Trophoblast cell (in vitro differentiated cells and primary cell): ENCODE measurements at regions not wholly inside any gene's neighbourhood (a gene's known extent, or its start where the extent isn't known, plus 50 kb on each side); places are given as distances from the start of the nearest gene placed in this dataset.

Experiments used
- DNase-seq, 2 donors: peaks; one replicate each; pipeline ENCODE4 v3.0.0-alpha.2; 2016
- H2AFZ ChIP-seq: 2 replicates; pipeline ENCODE4 v1.6.1; 2013; ENCODE audit warnings: low read length, moderate library complexity, mild to moderate bottlenecking; ENCODE audit not compliant: insufficient read depth, poor library complexity
- H2AK5ac ChIP-seq: 2 replicates; pipeline ENCODE4 v1.6.1; 2013; ENCODE audit warnings: mild to moderate bottlenecking, low read length
- H2BK120ac ChIP-seq: 2 replicates; pipeline ENCODE4 v1.6.1; 2013; ENCODE audit warnings: low read length, mild to moderate bottlenecking, moderate library complexity; ENCODE audit not compliant: insufficient read depth, poor library complexity
- H2BK12ac ChIP-seq: 2 replicates; pipeline ENCODE4 v1.6.1; 2013; ENCODE audit warnings: mild to moderate bottlenecking, low read length, moderate library complexity
- H2BK5ac ChIP-seq: 2 replicates; pipeline ENCODE4 v1.6.1; 2013; ENCODE audit warnings: low read length, low read depth, moderate library complexity, mild to moderate bottlenecking; ENCODE audit not compliant: poor library complexity
- H3K14ac ChIP-seq: 2 replicates; pipeline ENCODE4 v1.6.1; 2013; ENCODE audit warnings: mild to moderate bottlenecking, low read length
- H3K18ac ChIP-seq: 2 replicates; pipeline ENCODE4 v1.6.1; 2013; ENCODE audit warnings: mild to moderate bottlenecking, low read length
- H3K23ac ChIP-seq: 2 replicates; pipeline ENCODE4 v1.6.1; 2013; ENCODE audit warnings: low read length
- H3K27ac ChIP-seq: 2 replicates; pipeline ENCODE4 v1.5.1; 2013; ENCODE audit warnings: low read depth, mild to moderate bottlenecking, inconsistent platforms, low read length, moderate library complexity
- H3K27me3 ChIP-seq: 2 replicates; pipeline ENCODE4 v1.6.1; 2013; ENCODE audit warnings: inconsistent platforms, mild to moderate bottlenecking, low read length, moderate library complexity; ENCODE audit not compliant: insufficient read depth
- H3K36me3 ChIP-seq, 2 experiments: 1 replicate in 1 of 2; 2 replicates in 1 of 2; pipeline ENCODE4 v1.6.1; 2013; ENCODE audit warnings: low read length in 2 of 2, mild to moderate bottlenecking in 2 of 2, moderate library complexity in 1 of 2; ENCODE audit not compliant: insufficient read depth in 2 of 2, control insufficient read depth in 1 of 2
- H3K4ac ChIP-seq: 2 replicates; pipeline ENCODE4 v1.6.1; 2013; ENCODE audit warnings: low read depth, mild to moderate bottlenecking, low read length, moderate library complexity
- H3K4me1 ChIP-seq, 2 experiments: 1 replicate in 1 of 2; 2 replicates in 1 of 2; pipeline ENCODE4 v1.6.1; 2013; ENCODE audit warnings: low read length in 2 of 2, mild to moderate bottlenecking in 2 of 2, moderate library complexity in 1 of 2; ENCODE audit not compliant: insufficient read depth in 2 of 2, control insufficient read depth in 1 of 2
- H3K4me2 ChIP-seq: 2 replicates; pipeline ENCODE4 v1.6.1; 2013; ENCODE audit warnings: inconsistent platforms, mild to moderate bottlenecking, low read length, moderate library complexity
- H3K4me3 ChIP-seq: 2 replicates; pipeline ENCODE4 v1.5.1; 2013; ENCODE audit warnings: mild to moderate bottlenecking, low read depth, low read length, inconsistent platforms
- H3K79me1 ChIP-seq: one replicate; pipeline ENCODE4 v1.6.1; 2013; ENCODE audit warnings: low read length
- H3K79me2 ChIP-seq: 2 replicates; pipeline ENCODE4 v1.6.1; 2013; ENCODE audit warnings: low read length, mild to moderate bottlenecking; ENCODE audit not compliant: control insufficient read depth, insufficient read depth, poor library complexity
- H3K9ac ChIP-seq: 2 replicates; pipeline ENCODE4 v1.6.1; 2013; ENCODE audit warnings: mild to moderate bottlenecking, low read length
- H3K9me3 ChIP-seq: 2 replicates; pipeline ENCODE4 v1.6.1; 2013; ENCODE audit warnings: low read depth, mild to moderate bottlenecking, control low read depth, inconsistent platforms, low read length; ENCODE audit not compliant: insufficient read depth
- H4K12ac ChIP-seq: 2 replicates; pipeline ENCODE4 v1.6.1; 2013; ENCODE audit warnings: low read depth, mild to moderate bottlenecking, low read length, moderate library complexity
- H4K8ac ChIP-seq: 2 replicates; pipeline ENCODE4 v1.6.1; 2013; ENCODE audit warnings: low read depth, mild to moderate bottlenecking, low read length, moderate library complexity
- H4K91ac ChIP-seq: one replicate; pipeline ENCODE4 v1.6.1; 2013; ENCODE audit warnings: low read depth, mild to moderate bottlenecking, low read length, moderate library complexity
- WGBS: extraction: QIAGEN DNeasy Blood & Tissue Kit; methylation state at CpG from one replicate; pipeline ENCODE4 v1.1.7; 2013; ENCODE audit warnings: missing lambda C conversion rate; ENCODE audit not compliant: insufficient read length, insufficient coverage; ENCODE audit errors: extremely low coverage; 5-methylcytosine and 5-hydroxymethylcytosine counted together

DNA sequence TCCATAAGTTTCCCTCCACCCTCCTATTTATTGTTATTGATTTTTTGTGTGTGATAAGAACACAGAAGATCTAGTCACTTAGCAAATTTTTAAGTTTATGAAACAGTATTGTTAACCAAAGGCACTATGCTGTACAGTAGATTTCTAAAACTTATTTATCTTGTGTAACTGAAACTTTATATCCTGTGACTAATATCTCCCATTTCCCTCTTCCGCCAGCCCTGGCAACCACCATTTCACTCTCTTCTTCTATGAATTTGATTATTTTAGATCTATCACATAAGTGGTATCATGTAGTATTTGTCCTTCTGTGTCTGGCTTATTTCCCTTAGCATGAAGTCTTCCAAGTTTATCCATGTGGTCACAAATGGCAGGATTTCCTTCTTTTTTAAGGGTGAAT lies 144.3 kb upstream of the INHBA start:
- Histone ChIP-seq H3K79me1 (no peaks in the 10 kb centered on the region), H3K18ac (no peak overlapping the region), H2BK120ac (no peak overlapping the region), H4K91ac (no peak overlapping the region), H3K36me3 (no peaks in the 10 kb centered on the region), H3K14ac (no peak overlapping the region), H3K4me2 (no peak overlapping the region), H3K4ac (no peak overlapping the region), H4K12ac (no peak overlapping the region), H3K27ac (no peak overlapping the region), H3K9me3 (no peaks in the 10 kb centered on the region), H3K27me3 (no peaks in the 10 kb centered on the region), H3K4me3 (no peak overlapping the region), H2AFZ (no peak overlapping the region), H2AK5ac (no peak overlapping the region), H2BK5ac (no peak overlapping the region), H2BK12ac (no peak overlapping the region), H3K9ac (no peak overlapping the region), H3K4me1 (no peaks in the 10 kb centered on the region), H3K23ac (no peak overlapping the region), H3K79me2 (no peaks in the 10 kb centered on the region), H4K8ac (no peak overlapping the region)
- WGBS, result no CpG with 5 or more reads among the region's 1 CpG
- DNase-seq, result no peak

DNA sequence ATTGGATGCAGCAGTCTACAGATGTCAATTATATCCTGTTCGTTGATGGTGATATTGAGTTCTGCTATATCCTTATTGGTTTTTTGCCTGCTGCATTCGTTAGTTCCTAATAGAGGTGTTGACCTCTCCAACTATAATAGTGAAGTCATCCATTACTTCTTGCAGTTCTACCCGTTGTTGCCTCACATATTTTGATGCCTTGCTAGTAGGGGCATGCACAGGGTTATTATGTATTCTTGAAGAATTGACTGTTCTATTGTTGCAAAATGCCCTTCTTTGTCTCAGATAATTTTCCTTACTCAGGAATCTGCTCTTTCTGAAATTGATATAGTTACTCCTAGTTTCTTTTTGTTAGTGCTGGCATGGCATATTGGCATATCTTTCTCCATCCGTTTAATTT lies 140.1 kb upstream of the INHBA start:
- H3K9me3 ChIP-seq, result no peaks in the 10 kb centered on the region
- no peak overlapping the region for H3K9ac ChIP-seq
- no peak overlapping the region for H3K4ac ChIP-seq
- H2BK120ac ChIP-seq, result no peak overlapping the region
- no peak overlapping the region for H3K27ac ChIP-seq
- no peaks in the 10 kb centered on the region for H3K79me1 ChIP-seq
- H2AFZ ChIP-seq, result no peak overlapping the region
- WGBS, result no CpG with 5 or more reads among the region's 4 CpGs
- H3K18ac ChIP-seq, result no peak overlapping the region
- no peaks in the 10 kb centered on the region for H3K27me3 ChIP-seq
- H3K4me2 ChIP-seq, result no peak overlapping the region
- DNase-seq, result no peak
- H3K36me3 ChIP-seq, result no peaks in the 10 kb centered on the region
- no peak overlapping the region for H2AK5ac ChIP-seq
- no peaks in the 10 kb centered on the region for H3K79me2 ChIP-seq
- H3K23ac ChIP-seq, result no peak overlapping the region
- no peak overlapping the region for H4K12ac ChIP-seq
- H4K8ac ChIP-seq, result no peak overlapping the region
- no peak overlapping the region for H3K14ac ChIP-seq
- no peak overlapping the region for H2BK5ac ChIP-seq
- H3K4me1 ChIP-seq, result no peaks in the 10 kb centered on the region
- H3K4me3 ChIP-seq, result no peak overlapping the region
- no peak overlapping the region for H4K91ac ChIP-seq
- H2BK12ac ChIP-seq, result no peak overlapping the region

DNA sequence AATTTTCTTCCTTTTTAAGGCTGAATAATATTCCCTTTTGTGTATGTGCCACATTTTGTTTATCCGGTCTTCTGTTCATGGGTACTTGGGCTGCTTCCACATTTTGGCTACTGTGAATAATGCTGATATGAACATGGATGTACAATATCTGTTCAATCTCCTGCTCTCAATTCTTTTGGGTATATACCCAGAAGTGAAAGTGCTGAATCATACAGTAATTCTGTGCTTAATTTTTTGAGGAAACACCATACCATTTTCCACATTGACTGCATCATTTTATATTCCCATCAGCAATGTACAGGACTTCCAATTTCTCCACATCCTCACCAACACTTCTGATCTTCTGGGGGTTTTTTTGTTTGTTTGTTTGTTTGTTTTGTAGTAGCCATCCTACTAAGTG lies 135.0 kb upstream of the INHBA start:
- Histone ChIP-seq H3K4ac (no peak overlapping the region), H3K27ac (no peak overlapping the region), H2AK5ac (no peak overlapping the region), H3K4me3 (no peak overlapping the region), H3K9me3 (no peaks in the 10 kb centered on the region), H3K14ac (no peak overlapping the region), H3K36me3 (no peaks in the 10 kb centered on the region), H3K4me1 (no peaks in the 10 kb centered on the region), H4K91ac (no peak overlapping the region), H3K9ac (no peak overlapping the region), H2BK5ac (no peak overlapping the region), H3K4me2 (no peak overlapping the region), H3K23ac (no peak overlapping the region), H2AFZ (no peak overlapping the region), H3K79me2 (no peaks in the 10 kb centered on the region), H4K12ac (no peak overlapping the region), H3K79me1 (no peaks in the 10 kb centered on the region), H3K18ac (no peak overlapping the region), H4K8ac (no peak overlapping the region), H2BK120ac (no peak overlapping the region), H3K27me3 (no peaks in the 10 kb centered on the region), H2BK12ac (no peak overlapping the region)
- DNase-seq, result no peak
- WGBS, result no CpG with 5 or more reads among the region's 1 CpG

DNA sequence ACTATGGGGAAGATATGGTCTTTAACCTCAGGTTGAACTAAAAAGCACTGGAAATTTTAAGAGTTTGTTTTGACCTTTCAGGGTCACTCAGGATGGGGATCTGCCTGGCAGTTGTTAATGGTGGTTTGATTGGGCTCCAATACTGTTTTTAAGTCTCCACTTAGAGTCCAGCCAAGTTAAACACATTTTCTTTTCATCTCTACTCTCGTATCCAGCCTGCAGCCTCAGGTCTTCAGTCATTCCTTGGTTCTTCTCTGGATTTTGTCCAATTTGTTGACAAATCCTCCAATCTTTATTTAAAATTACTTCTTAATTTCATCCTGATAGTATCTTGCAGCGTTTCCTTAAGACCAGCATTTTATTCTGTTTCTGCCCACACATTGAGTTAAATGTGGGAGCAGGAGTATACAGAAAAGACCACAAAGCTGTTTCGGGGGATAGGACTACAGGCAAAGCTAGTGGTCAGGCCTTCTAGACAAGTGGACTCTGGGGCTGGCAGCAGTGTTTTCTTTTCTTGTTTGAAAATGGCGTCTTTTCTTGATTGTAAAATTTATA lies 133.2 kb upstream of the INHBA start:
- H3K9ac ChIP-seq, result no peak overlapping the region
- no peaks in the 10 kb centered on the region for H3K79me2 ChIP-seq
- H3K4me1 ChIP-seq, result peaks cover 0 to 2% of the 10 kb centered on the region in 2 experiments
- no peak overlapping the region for H3K4ac ChIP-seq
- no peak overlapping the region for H3K4me3 ChIP-seq
- H3K36me3 ChIP-seq, result no peaks in the 10 kb centered on the region
- no peak overlapping the region for H4K12ac ChIP-seq
- no peak overlapping the region for H2BK12ac ChIP-seq
- no peaks in the 10 kb centered on the region for H3K79me1 ChIP-seq
- no peak overlapping the region for H2BK5ac ChIP-seq
- DNase-seq, result no peak
- no peak overlapping the region for H2AFZ ChIP-seq
- no peak overlapping the region for H4K8ac ChIP-seq
- H3K23ac ChIP-seq, result no peak overlapping the region
- no peak overlapping the region for H3K18ac ChIP-seq
- no peaks in the 10 kb centered on the region for H3K27me3 ChIP-seq
- H2BK120ac ChIP-seq, result no peak overlapping the region
- no peak overlapping the region for H4K91ac ChIP-seq
- H2AK5ac ChIP-seq, result no peak overlapping the region
- no peak overlapping the region for H3K27ac ChIP-seq
- no peaks in the 10 kb centered on the region for H3K9me3 ChIP-seq
- WGBS, result no CpG with 5 or more reads among the region's 4 CpGs
- H3K14ac ChIP-seq, result no peak overlapping the region
- H3K4me2 ChIP-seq, result no peak overlapping the region
